ENCODE measurements at regions not wholly inside any gene's neighbourhood (a gene's known extent, or its start where the extent isn't known, plus 50 kb on each side); places are given as distances from the start of the nearest gene placed in this dataset.

DNA sequence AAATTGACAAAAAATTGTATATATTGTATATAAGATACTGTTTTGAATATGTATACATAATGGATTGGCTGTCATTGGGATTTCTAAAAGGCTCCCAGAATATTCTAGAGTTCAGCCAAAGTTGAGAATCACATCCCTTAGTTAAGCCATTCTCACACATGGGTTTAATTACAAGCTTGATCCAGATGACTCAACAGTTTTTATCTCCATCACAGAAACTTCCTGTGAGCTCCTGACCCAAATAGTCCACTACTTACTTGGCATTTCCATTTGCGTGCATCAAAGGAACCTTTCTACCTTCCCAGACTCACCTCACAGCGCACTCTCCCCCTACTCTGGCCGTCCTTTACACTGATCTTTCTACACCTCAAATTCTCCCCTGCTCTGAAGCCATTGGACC lies 184.8 kb upstream of the ARHGAP20 start:
- no peak for TF ChIP-seq POLR2AphosphoS5 (IDR thresholded peaks at IDR 0.05)
- TF ChIP-seq, protein P1, sequence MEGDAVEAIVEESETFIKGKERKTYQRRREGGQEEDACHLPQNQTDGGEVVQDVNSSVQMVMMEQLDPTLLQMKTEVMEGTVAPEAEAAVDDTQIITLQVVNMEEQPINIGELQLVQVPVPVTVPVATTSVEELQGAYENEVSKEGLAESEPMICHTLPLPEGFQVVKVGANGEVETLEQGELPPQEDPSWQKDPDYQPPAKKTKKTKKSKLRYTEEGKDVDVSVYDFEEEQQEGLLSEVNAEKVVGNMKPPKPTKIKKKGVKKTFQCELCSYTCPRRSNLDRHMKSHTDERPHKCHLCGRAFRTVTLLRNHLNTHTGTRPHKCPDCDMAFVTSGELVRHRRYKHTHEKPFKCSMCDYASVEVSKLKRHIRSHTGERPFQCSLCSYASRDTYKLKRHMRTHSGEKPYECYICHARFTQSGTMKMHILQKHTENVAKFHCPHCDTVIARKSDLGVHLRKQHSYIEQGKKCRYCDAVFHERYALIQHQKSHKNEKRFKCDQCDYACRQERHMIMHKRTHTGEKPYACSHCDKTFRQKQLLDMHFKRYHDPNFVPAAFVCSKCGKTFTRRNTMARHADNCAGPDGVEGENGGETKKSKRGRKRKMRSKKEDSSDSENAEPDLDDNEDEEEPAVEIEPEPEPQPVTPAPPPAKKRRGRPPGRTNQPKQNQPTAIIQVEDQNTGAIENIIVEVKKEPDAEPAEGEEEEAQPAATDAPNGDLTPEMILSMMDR (IDR thresholded peaks at IDR 0.05 in 8 of 11, conservative IDR thresholded peaks at IDR 0.05 in 3 of 11): no peak

Measured in spleen (tissue), 7 donors.